ENCODE measurements at regions not wholly inside any gene's neighbourhood (a gene's known extent, or its start where the extent isn't known, plus 50 kb on each side); places are given as distances from the start of the nearest gene placed in this dataset.

- no peak overlapping the region for H2AFZ ChIP-seq (ENCODE audit: low read length)
- H3K4me1 Mint-ChIP-seq = peaks cover 25 to 41% of the 10 kb centered on the region in 2 experiments
- no peaks in the 10 kb centered on the region for H3K23me2 ChIP-seq (ENCODE audit: insufficient read length, low read depth, low read length, poor library complexity, severe bottlenecking)
- no peak overlapping the region for H4K8ac ChIP-seq (replicated peaks; ENCODE audit: insufficient read length, low read depth, low read length)
- no peak overlapping the region for H3K27ac Mint-ChIP-seq
- no peak overlapping the region for H3K18ac ChIP-seq (ENCODE audit: insufficient read length, low read depth, low read length)
- H2BK120ac ChIP-seq (ENCODE audit: low read depth, low read length, poor library complexity, severe bottlenecking) = no peak overlapping the region
- H2BK5ac ChIP-seq (ENCODE audit: insufficient read length, low read length) = no peak overlapping the region
- no peak overlapping the region for H2AK5ac ChIP-seq (ENCODE audit: insufficient read length, low read length)
- H3K14ac ChIP-seq (ENCODE audit: insufficient read depth, low read length) = no peak overlapping the region
- no peak for TF ChIP-seq CTCF (conservative IDR thresholded peaks at IDR 0.05)
- no peaks in the 10 kb centered on the region for H3K79me2 ChIP-seq (ENCODE audit: insufficient read depth, low read length)
- no CpG with 5 or more reads among the region's 1 CpG for WGBS (ENCODE audit: extremely low coverage, insufficient read length, low lambda C conversion rate)
- H2BK15ac ChIP-seq (ENCODE audit: low read depth, low read length) = no peak overlapping the region
- H3K23ac ChIP-seq (ENCODE audit: insufficient read length, low read depth, low read length) = no peak overlapping the region
- no peaks in the 10 kb centered on the region; a peak in 1 of 5 replicates for H3K9me3 Mint-ChIP-seq
- DNase-seq = no peak
- no peak overlapping the region for H4K5ac ChIP-seq (ENCODE audit: insufficient read length, low read depth, low read length)
- H3K9me3 ChIP-seq (ENCODE audit: control insufficient read depth, low read depth, low read length) = no peaks in the 10 kb centered on the region
- peaks cover 2% of the 10 kb centered on the region for H4K20me1 ChIP-seq (ENCODE audit: control insufficient read depth, insufficient read depth, insufficient read length)
- no peak overlapping the region for H3K4me3 Mint-ChIP-seq
- H3K4me1 ChIP-seq (ENCODE audit: insufficient read depth, low read length) = peaks cover 7% of the 10 kb centered on the region; the same call in 1 of the 2 replicates
- H4K91ac ChIP-seq (ENCODE audit: insufficient read length, low read depth, low read length) = no peak overlapping the region
- H3K56ac ChIP-seq (ENCODE audit: insufficient read length, low read depth, low read length) = no peak overlapping the region
- no peak overlapping the region for H3K27ac ChIP-seq (ENCODE audit: insufficient read length, low read depth, low read length)
- no peak overlapping the region for H2BK12ac ChIP-seq (ENCODE audit: insufficient read length, low read depth, low read length)
- no peak overlapping the region for H2BK20ac ChIP-seq (ENCODE audit: low read depth, low read length, poor library complexity, severe bottlenecking)
- H3K27me3 ChIP-seq (ENCODE audit: insufficient read depth, low read length) = no peaks in the 10 kb centered on the region
- H3K27me3 Mint-ChIP-seq (ENCODE audit: low read depth) = peaks cover 2% of the 10 kb centered on the region; the same call in 1 of the 2 replicates
- no peak overlapping the region for H3K9ac ChIP-seq (ENCODE audit: extremely low read depth, insufficient read length, low read length)
- H3K4ac ChIP-seq (ENCODE audit: low read depth, low read length) = no peak overlapping the region
- H3K79me1 ChIP-seq (ENCODE audit: insufficient read depth, low read depth, low read length, poor library complexity, severe bottlenecking) = no peaks in the 10 kb centered on the region
- H3K4me2 ChIP-seq (ENCODE audit: insufficient read depth, insufficient read length, low read length) = no peak overlapping the region
- no peak overlapping the region for H3T11ph ChIP-seq (ENCODE audit: low read length)
- H3K36me3 Mint-ChIP-seq (ENCODE audit: insufficient read depth in 1 of 3, low read depth in 3 of 3) = peaks cover 0 to 3% (median 0%) of the 10 kb centered on the region in 3 experiments; a peak in 3 of 7 replicates
Measured at GRCh38 chr7:34224281-34224680, 318.9 kb downstream of the BMPER start.

Measured in H9 (cell line).